K562 (cell line): ENCODE measurements at regions not wholly inside any gene's neighbourhood (a gene's known extent, or its start where the extent isn't known, plus 50 kb on each side); places are given as distances from the start of the nearest gene placed in this dataset.

Source experiments
- ARHGAP35 ChIP-seq: fragments of 450-650 bp; IDR thresholded peaks from 2 replicates; pipeline ENCODE4 v1.6.1; 2018; ENCODE audit not compliant: partially characterized antibody
- ATF7 ChIP-seq: fragments of 450-650 bp; IDR thresholded peaks from 2 replicates; pipeline ENCODE4 v1.7.1; 2014; ENCODE audit warnings: mild to moderate bottlenecking, moderate library complexity
- CHAMP1 ChIP-seq: fragments of 450-650 bp; IDR thresholded peaks from 2 replicates; pipeline ENCODE4 v1.6.1; 2016; ENCODE audit warnings: mild to moderate bottlenecking
- CHD2 ChIP-seq: IDR thresholded peaks from 2 replicates; pipeline ENCODE4 v1.6.1; 2011; ENCODE audit warnings: low read depth, low read length
- E2F1 ChIP-seq: sonication (generic); formaldehyde crosslinking; IDR thresholded peaks from 2 replicates; pipeline ENCODE4 v1.8.1; 2023; ENCODE audit warnings: mild to moderate bottlenecking, missing genetic modification reagents, moderate library complexity
- GABPA ChIP-seq: fragments of 200-800 bp; sonication (Bioruptor generic); conservative IDR thresholded peaks from 2 replicates; pipeline ENCODE4 v1.6.1; 2016; ENCODE audit warnings: low read depth, missing genetic modification characterization, missing compliant biosample characterization
- GTF3C2 ChIP-seq: IDR thresholded peaks from 3 replicates; pipeline ENCODE4 v1.6.1; 2011; ENCODE audit warnings: borderline replicate concordance, mild to moderate bottlenecking, moderate library complexity; ENCODE audit not compliant: insufficient read length; ENCODE audit errors: extremely low read depth
- HMBOX1 ChIP-seq: sonication (generic); IDR thresholded peaks from 2 replicates; pipeline ENCODE4 v1.6.1; 2016
- KDM4B ChIP-seq, 2 experiments: fragments of 450-650 bp in 1 of 2; sonication (generic) in 1 of 2; IDR thresholded peaks; 2 replicates each; pipeline ENCODE4 v1.6.1; 2016 to 2017; ENCODE audit warnings: borderline replicate concordance in 2 of 2, antibody characterized with exemption in 1 of 2, low read depth in 1 of 2, mild to moderate bottlenecking in 1 of 2
- KLF10 ChIP-seq: fragments of 250-450 bp; sonication (Bioruptor Pico); IDR thresholded peaks from 2 replicates; pipeline ENCODE4 v1.6.1; 2021; ENCODE audit warnings: matching md5 sums
- NFE2L1 ChIP-seq: fragments of 450-650 bp; IDR thresholded peaks from 2 replicates; pipeline ENCODE4 v1.6.1; 2016; ENCODE audit warnings: missing genetic modification characterization, low read depth, mild to moderate bottlenecking, missing compliant biosample characterization, moderate library complexity, borderline replicate concordance
- POLR3G ChIP-seq: IDR thresholded peaks from 2 replicates; pipeline ENCODE4 v1.6.1; 2011; ENCODE audit not compliant: insufficient read length, insufficient replicate concordance; ENCODE audit errors: extremely low read depth
- PTBP1 ChIP-seq: fragments of 200-400 bp; formaldehyde crosslinking; IDR thresholded peaks from 2 replicates; pipeline ENCODE4 v1.6.1; 2017; ENCODE audit warnings: low read depth, low read length
- THAP12 ChIP-seq: fragments of 250-450 bp; sonication (Bioruptor Pico); IDR thresholded peaks from 2 replicates; pipeline ENCODE4 v1.9.0; 2021; ENCODE audit warnings: mild to moderate bottlenecking, inconsistent platforms
- ZC3H8 ChIP-seq: fragments of 450-650 bp; IDR thresholded peaks from 2 replicates; pipeline ENCODE4 v1.6.1; 2017
- ZFX ChIP-seq: sonication (generic); formaldehyde crosslinking; IDR thresholded peaks from 2 replicates; pipeline ENCODE4 v1.8.0; 2022; ENCODE audit warnings: mild to moderate bottlenecking, missing genetic modification reagents, moderate library complexity
- ZNF589 ChIP-seq: fragments of 200-800 bp; sonication (Bioruptor generic); IDR thresholded peaks from 2 replicates; pipeline ENCODE4 v1.6.1; 2016; ENCODE audit warnings: low read depth, missing genetic modification characterization, missing compliant biosample characterization

GRCh38 chr15:31870328-31871165 lies 159.8 kb upstream of the CHRNA7 start, which contains the start of gene OTUD7A (continued):
- no peak for TF ChIP-seq KDM4B (IDR thresholded peaks at IDR 0.05; ENCODE audit: borderline replicate concordance in 2 of 2, low read depth in 1 of 2)
- TF ChIP-seq HMBOX1: no peak
- TF ChIP-seq PTBP1: no peak
- no peak for TF ChIP-seq GTF3C2
- no peak for TF ChIP-seq POLR3G
- peak; percentile 64; the same call in 1 of the 2 replicates for TF ChIP-seq ATF7
- no peak for TF ChIP-seq CHAMP1
- no peak for TF ChIP-seq E2F1 (CRISPR knock-in tag)
- no peak for TF ChIP-seq ZFX (CRISPR knock-in tag)
- TF ChIP-seq GABPA (tag): 0 out of 2 replicates have a peak, but pooled peaks have one; percentile 11
- no peak for TF ChIP-seq ARHGAP35
- TF ChIP-seq NFE2L1 (tag): no peak
- no peak for TF ChIP-seq CHD2
- no peak for TF ChIP-seq KLF10 (CRISPR knock-in tag)
- no peak for TF ChIP-seq THAP12
- no peak for TF ChIP-seq ZC3H8
- TF ChIP-seq ZNF589: peak; percentile 91
